GM12864 (cell line): ENCODE measurements at regions not wholly inside any gene's neighbourhood (a gene's known extent, or its start where the extent isn't known, plus 50 kb on each side); places are given as distances from the start of the nearest gene placed in this dataset.

Source experiments
- DNase-seq: peaks from one replicate; pipeline ENCODE4 v3.0.0-alpha.2; 2011; ENCODE audit warnings: low read depth
- H3K4me3 ChIP-seq: 2 replicates; pipeline ENCODE4 v1.5.1; 2011; ENCODE audit warnings: mild to moderate bottlenecking, low read depth, low read length, control low read depth
- CTCF ChIP-seq: IDR thresholded peaks from 2 replicates; pipeline ENCODE4 v1.5.1; 2011; ENCODE audit warnings: low read depth, mild to moderate bottlenecking, moderate library complexity, low read length, control low read depth, inconsistent platforms; ENCODE audit errors: missing control alignments

DNA sequence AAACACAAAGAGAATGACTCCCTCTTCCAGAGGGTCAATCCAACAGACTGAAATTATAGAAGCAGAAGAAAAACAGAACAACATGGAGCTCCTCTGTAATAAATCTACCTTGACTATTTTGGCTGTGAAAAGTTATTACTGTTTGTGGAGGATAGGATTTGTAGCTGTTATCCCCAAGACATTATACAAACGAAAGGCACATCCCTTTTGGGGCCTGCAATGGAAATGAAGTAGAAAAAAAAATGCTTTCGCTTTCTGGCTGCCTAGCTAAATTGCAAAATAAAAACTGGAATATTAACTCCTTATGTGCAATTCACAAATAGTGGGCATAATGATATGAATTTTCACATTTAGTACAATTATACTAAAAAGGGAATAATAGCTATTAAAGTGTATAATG is 123.8 kb upstream of the CCDC179 start:
- no peak for DNase-seq
- H3K4me3 ChIP-seq = no peak overlapping the region
- TF ChIP-seq CTCF = no peak

GRCh38 chr11:22989371-22989770 is 129.1 kb upstream of the CCDC179 start:
- no peak overlapping the region for H3K4me3 ChIP-seq
- DNase-seq = no peak
- TF ChIP-seq CTCF = no peak

DNA sequence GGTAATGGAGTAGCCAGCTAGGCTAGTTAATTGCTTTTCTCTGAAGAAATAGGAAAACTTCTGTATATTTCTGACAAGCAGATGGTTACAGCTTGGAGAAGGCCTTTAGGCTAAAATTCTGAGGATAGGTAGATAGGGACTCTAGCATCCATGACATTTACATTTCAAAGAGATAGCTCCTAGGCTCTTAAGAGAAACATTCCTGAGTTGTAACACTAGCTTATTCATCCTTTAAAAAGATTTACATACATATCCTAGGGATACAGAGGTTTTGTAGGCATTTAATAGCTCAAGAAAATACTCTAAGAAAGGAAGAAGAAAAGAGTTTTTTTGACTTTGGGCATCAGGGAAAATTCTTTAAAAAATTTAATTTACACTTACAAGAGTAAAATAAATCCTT is 130.9 kb upstream of the CCDC179 start:
- DNase-seq = no peak
- TF ChIP-seq CTCF = no peak
- H3K4me3 ChIP-seq = no peak overlapping the region

DNA sequence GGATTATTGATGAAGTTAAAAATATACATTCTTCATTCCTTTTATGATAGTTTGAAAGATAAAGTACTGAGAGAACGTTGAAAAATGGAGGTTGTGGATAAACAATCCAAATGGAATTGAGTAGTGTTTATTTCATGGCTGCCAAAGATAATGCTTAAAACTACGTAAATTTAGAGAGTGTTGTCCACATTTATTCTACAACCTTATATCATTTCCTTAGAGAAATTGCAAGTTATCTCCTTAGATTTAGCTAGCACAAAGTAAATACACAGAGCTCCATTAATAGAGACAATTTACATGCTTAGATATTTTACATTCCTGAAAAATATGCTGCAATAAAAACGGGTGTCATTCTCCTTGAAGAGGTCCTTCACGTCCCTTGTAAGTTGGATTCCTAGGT is 146.5 kb upstream of the CCDC179 start:
- DNase-seq = no peak
- TF ChIP-seq CTCF = no peak
- no peak overlapping the region for H3K4me3 ChIP-seq

DNA sequence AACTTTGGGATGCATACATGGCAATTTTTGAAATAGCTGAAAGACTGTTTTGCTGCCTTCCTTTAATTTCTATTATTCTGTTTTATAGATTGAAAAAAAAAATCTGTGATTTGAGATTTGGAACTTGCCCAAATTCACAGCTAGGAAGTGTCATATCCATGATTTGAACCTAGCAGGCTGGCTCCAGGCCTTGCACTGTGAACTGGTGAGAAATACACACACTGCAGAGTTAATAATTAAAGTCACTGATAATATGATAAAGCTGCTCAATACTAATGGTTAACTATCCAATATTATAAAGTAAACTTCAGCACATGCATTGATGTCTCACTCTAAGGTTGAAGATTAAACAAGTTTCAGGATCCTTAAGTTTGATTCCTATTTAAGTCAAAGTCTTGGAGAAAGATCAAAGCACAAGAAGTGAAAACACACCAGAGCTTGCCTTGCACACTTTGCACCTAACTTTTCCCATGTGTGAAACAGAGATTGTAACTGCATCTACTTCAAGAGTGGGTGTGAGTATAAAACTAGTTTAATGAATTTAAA is 150.6 kb upstream of the CCDC179 start:
- no peak overlapping the region for H3K4me3 ChIP-seq
- no peak for DNase-seq
- no peak for TF ChIP-seq CTCF

GRCh38 chr11:23012930-23013329 is 152.7 kb upstream of the CCDC179 start:
- H3K4me3 ChIP-seq = no peak overlapping the region
- no peak for DNase-seq
- TF ChIP-seq CTCF = no peak

DNA sequence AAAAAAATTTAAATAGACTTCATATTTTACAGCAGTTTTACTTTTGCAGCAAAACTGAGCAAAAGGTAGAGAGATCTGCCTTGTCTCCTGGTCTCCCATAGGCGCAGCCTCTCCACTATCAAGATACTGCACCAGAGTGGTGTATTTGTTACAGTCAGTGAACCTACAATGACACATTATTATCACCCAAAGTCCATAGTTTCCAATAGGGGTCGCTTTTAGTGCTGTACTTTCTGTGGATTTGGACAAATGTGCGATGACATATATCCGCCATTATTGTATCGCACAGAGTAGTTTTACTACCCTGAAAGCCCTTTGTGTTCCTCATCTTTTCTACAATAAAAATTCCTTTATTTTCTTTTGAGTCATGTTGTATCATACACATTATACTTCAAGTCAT is 153.2 kb upstream of the CCDC179 start:
- no peak for DNase-seq
- no peak overlapping the region for H3K4me3 ChIP-seq
- TF ChIP-seq CTCF = no peak
